Fibroblast of lung (primary cell): ENCODE measurements at regions not wholly inside any gene's neighbourhood (a gene's known extent, or its start where the extent isn't known, plus 50 kb on each side); places are given as distances from the start of the nearest gene placed in this dataset.

Source experiments
- EZH2 ChIP-seq: IDR thresholded peaks from 2 replicates; pipeline ENCODE4 v1.5.1; 2012; ENCODE audit warnings: low read length, control low read depth, mild to moderate bottlenecking; ENCODE audit errors: missing control alignments
- TF ChIP-seq, protein P1 (sequence below), 2 donors: IDR thresholded peaks in 1 of 2; conservative IDR thresholded peaks in 1 of 2; 1 replicate in 1 of 2; 2 replicates in 1 of 2; pipeline ENCODE4 v1.5.1; 2011 to 2012; ENCODE audit warnings: low read length in 2 of 2, control low read depth in 1 of 2, inconsistent platforms in 1 of 2, low read depth in 1 of 2, mild to moderate bottlenecking in 1 of 2

DNA sequence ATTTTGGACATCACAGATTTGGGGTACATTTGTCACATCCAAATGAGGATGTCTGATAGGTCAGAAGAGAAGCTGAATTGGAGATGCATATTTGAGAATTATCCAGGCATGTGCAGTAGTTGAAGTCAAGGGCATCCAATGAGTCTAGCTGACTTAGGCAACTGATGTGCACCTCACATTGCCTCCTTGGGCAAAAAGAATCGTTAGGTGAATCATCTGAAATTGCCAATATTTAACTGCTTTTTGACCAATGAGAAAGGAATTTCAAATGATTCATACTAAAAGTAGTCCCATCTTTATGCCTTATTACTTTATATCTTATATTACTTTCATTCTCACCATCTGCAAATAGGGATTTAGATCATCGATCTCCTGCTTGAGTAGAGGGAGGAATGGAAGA lies 117.7 kb downstream of the CD47 start:
- TF ChIP-seq, protein P1, sequence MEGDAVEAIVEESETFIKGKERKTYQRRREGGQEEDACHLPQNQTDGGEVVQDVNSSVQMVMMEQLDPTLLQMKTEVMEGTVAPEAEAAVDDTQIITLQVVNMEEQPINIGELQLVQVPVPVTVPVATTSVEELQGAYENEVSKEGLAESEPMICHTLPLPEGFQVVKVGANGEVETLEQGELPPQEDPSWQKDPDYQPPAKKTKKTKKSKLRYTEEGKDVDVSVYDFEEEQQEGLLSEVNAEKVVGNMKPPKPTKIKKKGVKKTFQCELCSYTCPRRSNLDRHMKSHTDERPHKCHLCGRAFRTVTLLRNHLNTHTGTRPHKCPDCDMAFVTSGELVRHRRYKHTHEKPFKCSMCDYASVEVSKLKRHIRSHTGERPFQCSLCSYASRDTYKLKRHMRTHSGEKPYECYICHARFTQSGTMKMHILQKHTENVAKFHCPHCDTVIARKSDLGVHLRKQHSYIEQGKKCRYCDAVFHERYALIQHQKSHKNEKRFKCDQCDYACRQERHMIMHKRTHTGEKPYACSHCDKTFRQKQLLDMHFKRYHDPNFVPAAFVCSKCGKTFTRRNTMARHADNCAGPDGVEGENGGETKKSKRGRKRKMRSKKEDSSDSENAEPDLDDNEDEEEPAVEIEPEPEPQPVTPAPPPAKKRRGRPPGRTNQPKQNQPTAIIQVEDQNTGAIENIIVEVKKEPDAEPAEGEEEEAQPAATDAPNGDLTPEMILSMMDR (conservative IDR thresholded peaks at IDR 0.05 in 1 of 2, IDR thresholded peaks at IDR 0.05 in 1 of 2; ENCODE audit: low read depth in 1 of 2, low read length in 2 of 2) = no peak
- no peak for TF ChIP-seq EZH2
